ENCODE measurements at regions not wholly inside any gene's neighbourhood (a gene's known extent, or its start where the extent isn't known, plus 50 kb on each side); places are given as distances from the start of the nearest gene placed in this dataset.

DNA sequence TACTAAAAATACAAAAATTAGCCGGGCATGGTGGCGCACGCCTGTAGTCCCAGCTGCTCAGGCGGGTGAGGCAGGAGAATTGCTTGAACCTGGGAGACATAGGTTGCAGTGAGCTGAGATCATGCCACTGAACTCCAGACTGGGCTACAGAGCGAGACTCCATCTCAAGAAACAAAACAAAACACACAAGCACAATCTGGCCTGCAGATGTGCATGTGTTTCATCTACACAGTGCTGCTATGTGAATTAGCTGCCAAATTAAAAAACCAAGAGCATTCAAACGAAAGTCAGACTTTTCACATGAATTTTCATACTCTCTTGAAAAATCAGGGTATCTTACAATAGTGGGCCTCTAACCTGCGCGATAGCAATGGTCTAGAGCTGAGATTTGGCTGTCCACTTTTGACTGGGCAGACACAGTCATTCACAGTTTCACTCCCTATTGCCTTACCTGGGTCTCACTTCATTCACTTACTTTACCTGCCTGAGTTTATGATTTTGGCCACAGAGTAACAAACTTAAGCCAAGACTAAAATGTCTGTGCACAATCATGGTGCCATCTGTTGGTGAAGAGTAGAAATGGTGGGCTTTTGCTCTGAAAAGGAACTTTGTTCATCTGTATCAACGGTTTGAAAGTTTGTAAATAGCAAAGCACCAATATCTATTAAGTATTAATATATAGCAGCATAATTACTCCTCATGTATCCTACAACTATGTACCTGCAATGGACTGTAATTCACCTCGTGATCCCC lies 138.5 kb upstream of the UST start:
- no peaks in the 10 kb centered on the region for H3K36me3 ChIP-seq (ENCODE audit: control insufficient read depth in 4 of 4, insufficient read depth in 3 of 4, low read depth in 1 of 4, low read length in 3 of 4)
- DNase-seq (ENCODE audit: low spot score) = no peak
- WGBS = 84% methylated on average over 10 of the region's 10 CpGs
- H3K27me3 ChIP-seq (ENCODE audit: control insufficient read depth in 4 of 4, insufficient read depth in 4 of 4, low read length in 3 of 4) = no peaks in the 10 kb centered on the region
- no peak overlapping the region for H3K27ac ChIP-seq (ENCODE audit: low read depth in 1 of 2, low read length in 2 of 2)
- TF ChIP-seq TAF1 (conservative IDR thresholded peaks at IDR 0.05) (no peak), FOXA2 (IDR thresholded peaks at IDR 0.05) (no peak), GABPA (IDR thresholded peaks at IDR 0.05 in 1 of 2, conservative IDR thresholded peaks at IDR 0.05 in 1 of 2) (no peak), EGR1 (IDR thresholded peaks at IDR 0.05; ENCODE audit: low read depth in 2 of 2) (no peak), RAD21 (IDR thresholded peaks at IDR 0.05) (peak; percentile 58 to 79), YY1 (IDR thresholded peaks at IDR 0.05) (no peak), JUND (IDR thresholded peaks at IDR 0.05) (no peak), RXRA (IDR thresholded peaks at IDR 0.05) (no peak), HNF4A (conservative IDR thresholded peaks at IDR 0.05) (no peak), FOXA1 (IDR thresholded peaks at IDR 0.05) (no peak)
- TF ChIP-seq, protein P1, sequence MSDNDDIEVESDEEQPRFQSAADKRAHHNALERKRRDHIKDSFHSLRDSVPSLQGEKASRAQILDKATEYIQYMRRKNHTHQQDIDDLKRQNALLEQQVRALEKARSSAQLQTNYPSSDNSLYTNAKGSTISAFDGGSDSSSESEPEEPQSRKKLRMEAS (IDR thresholded peaks at IDR 0.05) = no peak
- TF ChIP-seq, protein P2, sequence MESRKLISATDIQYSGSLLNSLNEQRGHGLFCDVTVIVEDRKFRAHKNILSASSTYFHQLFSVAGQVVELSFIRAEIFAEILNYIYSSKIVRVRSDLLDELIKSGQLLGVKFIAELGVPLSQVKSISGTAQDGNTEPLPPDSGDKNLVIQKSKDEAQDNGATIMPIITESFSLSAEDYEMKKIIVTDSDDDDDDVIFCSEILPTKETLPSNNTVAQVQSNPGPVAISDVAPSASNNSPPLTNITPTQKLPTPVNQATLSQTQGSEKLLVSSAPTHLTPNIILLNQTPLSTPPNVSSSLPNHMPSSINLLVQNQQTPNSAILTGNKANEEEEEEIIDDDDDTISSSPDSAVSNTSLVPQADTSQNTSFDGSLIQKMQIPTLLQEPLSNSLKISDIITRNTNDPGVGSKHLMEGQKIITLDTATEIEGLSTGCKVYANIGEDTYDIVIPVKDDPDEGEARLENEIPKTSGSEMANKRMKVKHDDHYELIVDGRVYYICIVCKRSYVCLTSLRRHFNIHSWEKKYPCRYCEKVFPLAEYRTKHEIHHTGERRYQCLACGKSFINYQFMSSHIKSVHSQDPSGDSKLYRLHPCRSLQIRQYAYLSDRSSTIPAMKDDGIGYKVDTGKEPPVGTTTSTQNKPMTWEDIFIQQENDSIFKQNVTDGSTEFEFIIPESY (IDR thresholded peaks at IDR 0.05) = no peak
- TF ChIP-seq, protein P3, sequence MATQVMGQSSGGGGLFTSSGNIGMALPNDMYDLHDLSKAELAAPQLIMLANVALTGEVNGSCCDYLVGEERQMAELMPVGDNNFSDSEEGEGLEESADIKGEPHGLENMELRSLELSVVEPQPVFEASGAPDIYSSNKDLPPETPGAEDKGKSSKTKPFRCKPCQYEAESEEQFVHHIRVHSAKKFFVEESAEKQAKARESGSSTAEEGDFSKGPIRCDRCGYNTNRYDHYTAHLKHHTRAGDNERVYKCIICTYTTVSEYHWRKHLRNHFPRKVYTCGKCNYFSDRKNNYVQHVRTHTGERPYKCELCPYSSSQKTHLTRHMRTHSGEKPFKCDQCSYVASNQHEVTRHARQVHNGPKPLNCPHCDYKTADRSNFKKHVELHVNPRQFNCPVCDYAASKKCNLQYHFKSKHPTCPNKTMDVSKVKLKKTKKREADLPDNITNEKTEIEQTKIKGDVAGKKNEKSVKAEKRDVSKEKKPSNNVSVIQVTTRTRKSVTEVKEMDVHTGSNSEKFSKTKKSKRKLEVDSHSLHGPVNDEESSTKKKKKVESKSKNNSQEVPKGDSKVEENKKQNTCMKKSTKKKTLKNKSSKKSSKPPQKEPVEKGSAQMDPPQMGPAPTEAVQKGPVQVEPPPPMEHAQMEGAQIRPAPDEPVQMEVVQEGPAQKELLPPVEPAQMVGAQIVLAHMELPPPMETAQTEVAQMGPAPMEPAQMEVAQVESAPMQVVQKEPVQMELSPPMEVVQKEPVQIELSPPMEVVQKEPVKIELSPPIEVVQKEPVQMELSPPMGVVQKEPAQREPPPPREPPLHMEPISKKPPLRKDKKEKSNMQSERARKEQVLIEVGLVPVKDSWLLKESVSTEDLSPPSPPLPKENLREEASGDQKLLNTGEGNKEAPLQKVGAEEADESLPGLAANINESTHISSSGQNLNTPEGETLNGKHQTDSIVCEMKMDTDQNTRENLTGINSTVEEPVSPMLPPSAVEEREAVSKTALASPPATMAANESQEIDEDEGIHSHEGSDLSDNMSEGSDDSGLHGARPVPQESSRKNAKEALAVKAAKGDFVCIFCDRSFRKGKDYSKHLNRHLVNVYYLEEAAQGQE (IDR thresholded peaks at IDR 0.05) = no peak
- TF ChIP-seq, protein P4, sequence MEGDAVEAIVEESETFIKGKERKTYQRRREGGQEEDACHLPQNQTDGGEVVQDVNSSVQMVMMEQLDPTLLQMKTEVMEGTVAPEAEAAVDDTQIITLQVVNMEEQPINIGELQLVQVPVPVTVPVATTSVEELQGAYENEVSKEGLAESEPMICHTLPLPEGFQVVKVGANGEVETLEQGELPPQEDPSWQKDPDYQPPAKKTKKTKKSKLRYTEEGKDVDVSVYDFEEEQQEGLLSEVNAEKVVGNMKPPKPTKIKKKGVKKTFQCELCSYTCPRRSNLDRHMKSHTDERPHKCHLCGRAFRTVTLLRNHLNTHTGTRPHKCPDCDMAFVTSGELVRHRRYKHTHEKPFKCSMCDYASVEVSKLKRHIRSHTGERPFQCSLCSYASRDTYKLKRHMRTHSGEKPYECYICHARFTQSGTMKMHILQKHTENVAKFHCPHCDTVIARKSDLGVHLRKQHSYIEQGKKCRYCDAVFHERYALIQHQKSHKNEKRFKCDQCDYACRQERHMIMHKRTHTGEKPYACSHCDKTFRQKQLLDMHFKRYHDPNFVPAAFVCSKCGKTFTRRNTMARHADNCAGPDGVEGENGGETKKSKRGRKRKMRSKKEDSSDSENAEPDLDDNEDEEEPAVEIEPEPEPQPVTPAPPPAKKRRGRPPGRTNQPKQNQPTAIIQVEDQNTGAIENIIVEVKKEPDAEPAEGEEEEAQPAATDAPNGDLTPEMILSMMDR (IDR thresholded peaks at IDR 0.05; ENCODE audit: low read depth, low read length, missing input control) = peak; percentile 29
- H3K4me1 ChIP-seq (ENCODE audit: control insufficient read depth in 4 of 4, insufficient read depth in 4 of 4, low read length in 3 of 4) = no peaks in the 10 kb centered on the region
- no peak overlapping the region for H3K9ac ChIP-seq (ENCODE audit: low read depth in 1 of 2, low read length in 2 of 2)
- no peaks in the 10 kb centered on the region for H3K9me3 ChIP-seq (ENCODE audit: control insufficient read depth in 4 of 4, low read length in 3 of 4)
- no peak overlapping the region for H3K4me3 ChIP-seq (ENCODE audit: low read depth in 1 of 3, low read length in 3 of 3)

GRCh38 chr6:148611213-148611612 lies 135.6 kb upstream of the UST start:
- no peaks in the 10 kb centered on the region for H3K4me1 ChIP-seq (ENCODE audit: control insufficient read depth in 4 of 4, insufficient read depth in 4 of 4, low read length in 3 of 4)
- no peak for DNase-seq (ENCODE audit: low spot score)
- no peaks in the 10 kb centered on the region for H3K27me3 ChIP-seq (ENCODE audit: control insufficient read depth in 4 of 4, insufficient read depth in 4 of 4, low read length in 3 of 4)
- 43% methylated on average over 8 of the region's 8 CpGs for WGBS
- H3K9ac ChIP-seq (ENCODE audit: low read depth in 1 of 2, low read length in 2 of 2) = no peak overlapping the region
- H3K36me3 ChIP-seq (ENCODE audit: control insufficient read depth in 4 of 4, insufficient read depth in 3 of 4, low read depth in 1 of 4, low read length in 3 of 4) = no peaks in the 10 kb centered on the region
- TF ChIP-seq SP1 (IDR thresholded peaks at IDR 0.05) (peak; percentile 11), TAF1 (conservative IDR thresholded peaks at IDR 0.05) (no peak)
- H3K4me3 ChIP-seq (ENCODE audit: low read depth in 1 of 3, low read length in 3 of 3) = no peak overlapping the region
- H3K9me3 ChIP-seq (ENCODE audit: control insufficient read depth in 4 of 4, low read length in 3 of 4) = no peaks in the 10 kb centered on the region
- no peak overlapping the region for H3K27ac ChIP-seq (ENCODE audit: low read depth in 1 of 2, low read length in 2 of 2)
